H9 (cell line): ENCODE measurements at regions not wholly inside any gene's neighbourhood (a gene's known extent, or its start where the extent isn't known, plus 50 kb on each side); places are given as distances from the start of the nearest gene placed in this dataset.

Experiments
- DNase-seq: peaks from one replicate; pipeline ENCODE4 v3.0.0-alpha.2; 2017
- H2AFZ ChIP-seq: one replicate; pipeline ENCODE4 v1.6.1; 2013; ENCODE audit warnings: mild to moderate bottlenecking, low read length, control low read depth, moderate library complexity
- H2AK5ac ChIP-seq: 2 replicates; pipeline ENCODE4 v1.6.1; 2013; ENCODE audit warnings: low read length, control low read depth, mixed read lengths; ENCODE audit not compliant: insufficient read length
- H2BK120ac ChIP-seq: one replicate; pipeline ENCODE4 v1.6.1; 2013; ENCODE audit warnings: low read depth, mild to moderate bottlenecking, low read length, control low read depth, inconsistent platforms; ENCODE audit not compliant: poor library complexity, severe bottlenecking
- H2BK12ac ChIP-seq: 2 replicates; pipeline ENCODE4 v1.6.1; 2013; ENCODE audit warnings: low read length, control low read depth, mixed read lengths, low read depth; ENCODE audit not compliant: insufficient read length
- H2BK15ac ChIP-seq: 2 replicates; pipeline ENCODE4 v1.6.1; 2013; ENCODE audit warnings: low read depth, low read length, control low read depth
- H2BK20ac ChIP-seq: one replicate; pipeline ENCODE4 v1.6.1; 2013; ENCODE audit warnings: low read depth, mild to moderate bottlenecking, low read length, control low read depth, inconsistent platforms; ENCODE audit not compliant: poor library complexity, severe bottlenecking
- H2BK5ac ChIP-seq: 2 replicates; pipeline ENCODE4 v1.6.1; 2013; ENCODE audit warnings: low read length, control low read depth, mixed read lengths; ENCODE audit not compliant: insufficient read length
- H3K14ac ChIP-seq: 2 replicates; pipeline ENCODE4 v1.6.1; 2013; ENCODE audit warnings: low read length, control low read depth; ENCODE audit not compliant: insufficient read depth
- H3K18ac ChIP-seq: 2 replicates; pipeline ENCODE4 v1.6.1; 2013; ENCODE audit warnings: low read depth, mild to moderate bottlenecking, mixed read lengths, low read length, control low read depth; ENCODE audit not compliant: insufficient read length
- H3K23ac ChIP-seq: 2 replicates; pipeline ENCODE4 v1.6.1; 2013; ENCODE audit warnings: low read length, control low read depth, mixed read lengths, low read depth; ENCODE audit not compliant: insufficient read length
- H3K23me2 ChIP-seq: 2 replicates; pipeline ENCODE4 v1.6.1; 2013; ENCODE audit warnings: low read depth, mild to moderate bottlenecking, mixed read lengths, low read length, control low read depth; ENCODE audit not compliant: insufficient read length, poor library complexity, severe bottlenecking
- H3K27ac ChIP-seq: 2 replicates; pipeline ENCODE4 v1.5.1; 2013; ENCODE audit warnings: low read length, control low read depth, mixed read lengths, low read depth; ENCODE audit not compliant: insufficient read length
- H3K27me3 ChIP-seq: 2 replicates; pipeline ENCODE4 v1.6.1; 2013; ENCODE audit warnings: low read length, control low read depth, inconsistent platforms; ENCODE audit not compliant: insufficient read depth
- H3K4ac ChIP-seq: 2 replicates; pipeline ENCODE4 v1.6.1; 2013; ENCODE audit warnings: low read depth, mild to moderate bottlenecking, control low read depth, inconsistent platforms, low read length, moderate library complexity
- H3K4me1 ChIP-seq: 2 replicates; pipeline ENCODE4 v1.6.1; 2013; ENCODE audit warnings: low read length, control low read depth, inconsistent platforms; ENCODE audit not compliant: insufficient read depth
- H3K4me2 ChIP-seq: 2 replicates; pipeline ENCODE4 v1.6.1; 2013; ENCODE audit warnings: low read length, control low read depth, mixed read lengths; ENCODE audit not compliant: insufficient read length, insufficient read depth
- H3K56ac ChIP-seq: 2 replicates; pipeline ENCODE4 v1.6.1; 2013; ENCODE audit warnings: low read depth, mild to moderate bottlenecking, mixed read lengths, low read length, control low read depth; ENCODE audit not compliant: insufficient read length
- H3K79me1 ChIP-seq: 2 replicates; pipeline ENCODE4 v1.6.1; 2013; ENCODE audit warnings: low read depth, mild to moderate bottlenecking, moderate library complexity, low read length, control low read depth, inconsistent platforms; ENCODE audit not compliant: insufficient read depth, poor library complexity, severe bottlenecking
- H3K79me2 ChIP-seq: 2 replicates; pipeline ENCODE4 v1.6.1; 2013; ENCODE audit warnings: low read length, control low read depth, inconsistent platforms; ENCODE audit not compliant: insufficient read depth
- H3K9ac ChIP-seq: 2 replicates; pipeline ENCODE4 v1.6.1; 2013; ENCODE audit warnings: low read length, control low read depth, mixed read lengths; ENCODE audit not compliant: insufficient read length; ENCODE audit errors: extremely low read depth
- H3K9me3 ChIP-seq: one replicate; pipeline ENCODE4 v1.6.1; 2013; ENCODE audit warnings: low read depth, low read length, inconsistent platforms; ENCODE audit not compliant: control insufficient read depth
- H3T11ph ChIP-seq: one replicate; pipeline ENCODE4 v1.6.1; 2013; ENCODE audit warnings: mild to moderate bottlenecking, low read length, control low read depth, inconsistent platforms
- H4K20me1 ChIP-seq: one replicate; pipeline ENCODE4 v1.6.1; 2013; ENCODE audit not compliant: control insufficient read depth, insufficient read length, insufficient read depth
- H4K5ac ChIP-seq: 2 replicates; pipeline ENCODE4 v1.6.1; 2013; ENCODE audit warnings: low read depth, mild to moderate bottlenecking, mixed read lengths, low read length, control low read depth; ENCODE audit not compliant: insufficient read length
- H4K8ac ChIP-seq: replicated peaks from 2 replicates; pipeline ENCODE4 v1.6.1; 2013; ENCODE audit warnings: low read length, control low read depth, mixed read lengths, low read depth; ENCODE audit not compliant: insufficient read length
- H4K91ac ChIP-seq: 2 replicates; pipeline ENCODE4 v1.6.1; 2013; ENCODE audit warnings: low read depth, mild to moderate bottlenecking, moderate library complexity, mixed read lengths, low read length, control low read depth; ENCODE audit not compliant: insufficient read length
- H3K27ac Mint-ChIP-seq, 3 experiments: 2 replicates in 2 of 3; 3 replicates in 1 of 3; pipeline ENCODE4 v1.8.0; 2020 to 2021; ENCODE audit warnings: mixed read lengths in 3 of 3, mild to moderate bottlenecking in 1 of 3, moderate library complexity in 1 of 3
- H3K27me3 Mint-ChIP-seq: 2 replicates; pipeline ENCODE4 v1.8.0; 2021; ENCODE audit warnings: low read depth, mild to moderate bottlenecking, moderate library complexity, mixed read lengths
- H3K36me3 Mint-ChIP-seq, 3 experiments: 2 replicates in 2 of 3; 3 replicates in 1 of 3; pipeline ENCODE4 v1.8.0; 2020 to 2021; ENCODE audit warnings: low read depth in 3 of 3, mixed read lengths in 3 of 3; ENCODE audit not compliant: insufficient read depth in 1 of 3
- H3K4me1 Mint-ChIP-seq, 2 experiments: 2 replicates each; pipeline ENCODE4 v1.8.0; 2020; ENCODE audit warnings: mixed read lengths in 2 of 2
- H3K4me3 Mint-ChIP-seq, 2 experiments: 2 replicates in 1 of 2; 3 replicates in 1 of 2; pipeline ENCODE4 v1.8.0; 2020 to 2021; ENCODE audit warnings: mild to moderate bottlenecking in 2 of 2, mixed read lengths in 2 of 2, moderate library complexity in 1 of 2
- H3K9me3 Mint-ChIP-seq, 2 experiments: 2 replicates in 1 of 2; 3 replicates in 1 of 2; pipeline ENCODE4 v1.8.0; 2020; ENCODE audit warnings: mild to moderate bottlenecking in 2 of 2, mixed read lengths in 2 of 2, moderate library complexity in 1 of 2
- WGBS: extraction: QIAGEN DNeasy Blood & Tissue Kit; methylation state at CpG from one replicate; pipeline ENCODE4 v1.1.7; 2013; ENCODE audit warnings: missing lambda C conversion rate, low lambda C conversion rate, mixed read lengths; ENCODE audit not compliant: insufficient read length; ENCODE audit errors: extremely low coverage; 5-methylcytosine and 5-hydroxymethylcytosine counted together
- TF ChIP-seq, protein P1 (sequence below): fragments of 200-600 bp; sonication (generic); conservative IDR thresholded peaks from 3 replicates; pipeline ENCODE4 v1.8.0; 2021; ENCODE audit warnings: antibody characterized with exemption, mild to moderate bottlenecking

DNA sequence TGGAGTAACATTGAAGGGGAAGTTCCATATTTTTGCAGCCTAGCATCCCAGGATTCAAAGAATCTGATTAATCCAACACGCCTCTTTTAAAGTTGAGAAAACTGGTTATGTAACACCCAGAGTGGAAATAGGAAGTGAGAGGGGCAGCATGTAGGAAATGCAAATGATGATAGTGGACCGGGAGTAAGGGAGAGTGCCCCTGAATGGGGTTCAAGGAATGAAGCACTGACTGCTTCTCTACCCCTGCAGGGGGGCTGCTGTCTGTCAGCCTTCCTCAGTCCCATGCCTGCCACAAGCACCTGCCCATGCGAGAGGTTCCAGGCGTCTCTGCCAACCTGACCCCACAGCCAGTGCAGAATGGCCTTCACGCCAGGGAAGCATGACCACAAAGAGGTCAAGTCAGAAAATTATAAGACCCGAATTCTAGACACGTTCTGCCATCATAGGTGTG is 126.5 kb upstream of the CCND2 start:
- Histone ChIP-seq H3T11ph (no peak overlapping the region), H2BK120ac (no peak overlapping the region), H3K23me2 (no peaks in the 10 kb centered on the region), H2AK5ac (no peak overlapping the region), H4K8ac (no peak overlapping the region), H3K79me1 (no peaks in the 10 kb centered on the region), H3K79me2 (no peaks in the 10 kb centered on the region), H3K4ac (no peak overlapping the region), H3K27me3 (no peaks in the 10 kb centered on the region), H2BK12ac (no peak overlapping the region), H2BK20ac (no peak overlapping the region), H3K23ac (no peak overlapping the region), H2BK15ac (no peak overlapping the region), H4K91ac (no peak overlapping the region), H3K4me2 (peak overlapping the region; percentile 8), H3K18ac (no peak overlapping the region), H3K9ac (no peak overlapping the region), H3K9me3 (no peaks in the 10 kb centered on the region), H3K14ac (no peak overlapping the region), H4K20me1 (no peaks in the 10 kb centered on the region), H3K4me1 (peaks cover 11% of the 10 kb centered on the region), H3K56ac (no peak overlapping the region), H4K5ac (no peak overlapping the region), H2AFZ (no peak overlapping the region), H2BK5ac (no peak overlapping the region), H3K27ac (no peak overlapping the region)
- H3K27ac Mint-ChIP-seq = no peak overlapping the region
- H3K4me3 Mint-ChIP-seq = peak overlapping the region in 1 of 2 experiments; percentile 28; a peak in 1 of 5 replicates
- peaks cover 10 to 12% of the 10 kb centered on the region in 2 experiments for H3K9me3 Mint-ChIP-seq
- WGBS = no CpG with 5 or more reads among the region's 7 CpGs
- no peak for DNase-seq
- peaks cover 23 to 27% of the 10 kb centered on the region in 2 experiments for H3K4me1 Mint-ChIP-seq
- TF ChIP-seq, protein P1, sequence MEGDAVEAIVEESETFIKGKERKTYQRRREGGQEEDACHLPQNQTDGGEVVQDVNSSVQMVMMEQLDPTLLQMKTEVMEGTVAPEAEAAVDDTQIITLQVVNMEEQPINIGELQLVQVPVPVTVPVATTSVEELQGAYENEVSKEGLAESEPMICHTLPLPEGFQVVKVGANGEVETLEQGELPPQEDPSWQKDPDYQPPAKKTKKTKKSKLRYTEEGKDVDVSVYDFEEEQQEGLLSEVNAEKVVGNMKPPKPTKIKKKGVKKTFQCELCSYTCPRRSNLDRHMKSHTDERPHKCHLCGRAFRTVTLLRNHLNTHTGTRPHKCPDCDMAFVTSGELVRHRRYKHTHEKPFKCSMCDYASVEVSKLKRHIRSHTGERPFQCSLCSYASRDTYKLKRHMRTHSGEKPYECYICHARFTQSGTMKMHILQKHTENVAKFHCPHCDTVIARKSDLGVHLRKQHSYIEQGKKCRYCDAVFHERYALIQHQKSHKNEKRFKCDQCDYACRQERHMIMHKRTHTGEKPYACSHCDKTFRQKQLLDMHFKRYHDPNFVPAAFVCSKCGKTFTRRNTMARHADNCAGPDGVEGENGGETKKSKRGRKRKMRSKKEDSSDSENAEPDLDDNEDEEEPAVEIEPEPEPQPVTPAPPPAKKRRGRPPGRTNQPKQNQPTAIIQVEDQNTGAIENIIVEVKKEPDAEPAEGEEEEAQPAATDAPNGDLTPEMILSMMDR = no peak
- peaks cover 15% of the 10 kb centered on the region for H3K27me3 Mint-ChIP-seq
- H3K36me3 Mint-ChIP-seq = peaks cover 2 to 12% (median 6%) of the 10 kb centered on the region in 3 experiments; a peak in 5 of 7 replicates
